Endothelial cell of umbilical vein (primary cell): ENCODE measurements at regions not wholly inside any gene's neighbourhood (a gene's known extent, or its start where the extent isn't known, plus 50 kb on each side); places are given as distances from the start of the nearest gene placed in this dataset.

Source experiments
- BruUV-seq: library from RNA; stranded (reverse); fragments of 400-500 nt; replicated peaks from 2 replicates; lab custom pipeline; 2021; lab: Mats Ljungman, UMichigan
- CTCF ChIA-PET: fragments of 300-600, 350-600 bp; sonication (Branson Sonifier 250); formaldehyde crosslinking; loops from one replicate; lab custom pipeline; 2021; ENCODE audit warnings: antibody characterized with exemption, inconsistent platforms; lab: Charles Lee
- POLR2A ChIA-PET: fragments of 300-600, 350-600 bp; sonication (Branson Sonifier 250); formaldehyde crosslinking; loops from one replicate; lab custom pipeline; 2021; ENCODE audit warnings: antibody characterized with exemption, inconsistent platforms; lab: Charles Lee
- DNase-seq: peaks from one replicate; pipeline ENCODE4 v3.0.0-alpha.2; 2011; ENCODE audit warnings: low read depth, low spot score
- FAIRE-seq: peaks from 2 replicates; lab custom pipeline; 2011; peaks lifted over from hg19 to GRCh38; lab: Jason Lieb, UNC
- H2AFZ ChIP-seq: 2 replicates; pipeline ENCODE4 v1.6.0; 2012; ENCODE audit warnings: low read depth, low read length, control low read depth, inconsistent platforms
- H3K27ac ChIP-seq: 2 replicates; pipeline ENCODE4 v1.5.1; 2011; ENCODE audit warnings: low read depth, mild to moderate bottlenecking, control low read depth, low read length, moderate library complexity; ENCODE audit not compliant: insufficient read depth
- H3K27me3 ChIP-seq, 2 experiments: 2 replicates each; pipeline versions ENCODE4 v1.6.0 to v1.6.1; 2011; ENCODE audit warnings: low read length in 2 of 2, mixed read lengths in 1 of 2; ENCODE audit not compliant: control insufficient read depth in 2 of 2, insufficient read depth in 2 of 2
- H3K36me3 ChIP-seq, 2 experiments: 2 replicates in 1 of 2; 3 replicates in 1 of 2; pipeline ENCODE4 v1.5.1; 2011; ENCODE audit warnings: low read length in 2 of 2, mild to moderate bottlenecking in 1 of 2, moderate library complexity in 1 of 2; ENCODE audit not compliant: control insufficient read depth in 2 of 2, insufficient read depth in 2 of 2; ENCODE audit errors: extremely low read depth in 1 of 2
- H3K4me1 ChIP-seq: 3 replicates; pipeline ENCODE4 v1.5.1; 2011; ENCODE audit warnings: mild to moderate bottlenecking, low read length; ENCODE audit not compliant: control insufficient read depth, insufficient read depth; ENCODE audit errors: extremely low read depth
- H3K4me2 ChIP-seq: 2 replicates; pipeline ENCODE4 v1.6.1; 2011; ENCODE audit warnings: low read length, control low read depth, mixed read lengths; ENCODE audit not compliant: insufficient read depth
- H3K4me3 ChIP-seq, 3 experiments: fragments of 200-600 bp in 1 of 3; sonication (generic), shearing (Covaris generic) in 1 of 3; replicated peaks in 1 of 3; 2 replicates each; pipeline ENCODE4 v1.5.1; 2011 to 2016; ENCODE audit warnings: control low read depth in 3 of 3, low read length in 3 of 3, mild to moderate bottlenecking in 2 of 3, inconsistent platforms in 1 of 3, low read depth in 1 of 3, moderate library complexity in 1 of 3; ENCODE audit not compliant: insufficient read depth in 1 of 3
- H3K79me2 ChIP-seq: 2 replicates; pipeline ENCODE4 v1.6.0; 2012; ENCODE audit warnings: low read length, inconsistent platforms; ENCODE audit not compliant: control insufficient read depth, insufficient read depth
- H3K9ac ChIP-seq: replicated peaks from 2 replicates; pipeline ENCODE3; 2011; ENCODE audit warnings: low read length, control low read depth; ENCODE audit not compliant: insufficient read depth; ENCODE audit errors: extremely low read depth
- H3K9me1 ChIP-seq: replicated peaks from 3 replicates; pipeline ENCODE4 v1.6.0; 2011; ENCODE audit warnings: mild to moderate bottlenecking, low read length; ENCODE audit not compliant: control insufficient read depth, insufficient read depth; ENCODE audit errors: extremely low read depth
- H3K9me3 ChIP-seq: replicated peaks from 2 replicates; pipeline ENCODE4 v1.5.1; 2012; ENCODE audit warnings: low read length, inconsistent platforms; ENCODE audit not compliant: control insufficient read depth, insufficient read depth
- H4K20me1 ChIP-seq: replicated peaks from 2 replicates; pipeline ENCODE3; 2011; ENCODE audit warnings: mild to moderate bottlenecking, low read length; ENCODE audit not compliant: control insufficient read depth, insufficient read depth; ENCODE audit errors: extremely low read depth
- CTCF ChIP-seq, 2 donors: IDR thresholded peaks; 1 replicate in 1 of 2; 2 replicates in 1 of 2; pipeline ENCODE4 v1.5.1; 2011; ENCODE audit warnings: low read length in 2 of 2, mild to moderate bottlenecking in 2 of 2, moderate library complexity in 2 of 2, control low read depth in 1 of 2, inconsistent platforms in 1 of 2, low read depth in 1 of 2; ENCODE audit not compliant: insufficient read depth in 1 of 2; ENCODE audit errors: extremely low read depth in 1 of 2
- EZH2 ChIP-seq: IDR thresholded peaks from 2 replicates; pipeline ENCODE4 v1.6.1; 2012; ENCODE audit warnings: borderline replicate concordance, low read depth, mild to moderate bottlenecking, moderate library complexity, low read length, inconsistent platforms; ENCODE audit not compliant: severe bottlenecking
- FOS ChIP-seq: IDR thresholded peaks from 2 replicates; pipeline ENCODE4 v1.6.1; 2011; ENCODE audit warnings: mild to moderate bottlenecking, low read length, moderate library complexity, borderline replicate concordance; ENCODE audit not compliant: insufficient read depth
- GATA2 ChIP-seq: IDR thresholded peaks from 2 replicates; pipeline ENCODE4 v1.7.0; 2011; ENCODE audit warnings: low read depth, mild to moderate bottlenecking, moderate library complexity, mixed read lengths, low read length; ENCODE audit not compliant: insufficient read length, insufficient read depth
- JUN ChIP-seq: IDR thresholded peaks from 2 replicates; pipeline ENCODE4 v1.6.1; 2011; ENCODE audit warnings: borderline replicate concordance, low read depth; ENCODE audit not compliant: insufficient read length, insufficient read depth
- MYC ChIP-seq: IDR thresholded peaks from one replicate; pipeline ENCODE4 v1.6.1; 2011; ENCODE audit warnings: mild to moderate bottlenecking, low read depth, low read length
- POLR2A ChIP-seq: IDR thresholded peaks from 2 replicates; pipeline ENCODE4 v1.6.1; 2012; ENCODE audit warnings: low read depth, mild to moderate bottlenecking, control low read depth, low read length
- POLR2AphosphoS5 ChIP-seq: IDR thresholded peaks from 2 replicates; pipeline ENCODE4 v1.6.1; 2012; ENCODE audit warnings: low read depth, mild to moderate bottlenecking, control low read depth, low read length, moderate library complexity; ENCODE audit not compliant: insufficient read depth
- dilution Hi-C: fragments of 300-500 bp; cut with MboI; formaldehyde crosslinking; loops from one replicate; pipeline ENCODE4 v1.15.0; 2019; ENCODE audit warnings: low sequenced_read_pairs; ENCODE audit not compliant: extremely low pct_ligation_motif_present
- intact Hi-C: fragments of 100-400 bp; cut with micrococcal nuclease; formaldehyde crosslinking; loops from one replicate; pipeline ENCODE4 v1.10.0; 2022
- TF ChIP-seq, protein P1 (sequence below): IDR thresholded peaks from 2 replicates; pipeline ENCODE4 v1.6.1; 2011; ENCODE audit not compliant: insufficient read depth, insufficient read length

DNA sequence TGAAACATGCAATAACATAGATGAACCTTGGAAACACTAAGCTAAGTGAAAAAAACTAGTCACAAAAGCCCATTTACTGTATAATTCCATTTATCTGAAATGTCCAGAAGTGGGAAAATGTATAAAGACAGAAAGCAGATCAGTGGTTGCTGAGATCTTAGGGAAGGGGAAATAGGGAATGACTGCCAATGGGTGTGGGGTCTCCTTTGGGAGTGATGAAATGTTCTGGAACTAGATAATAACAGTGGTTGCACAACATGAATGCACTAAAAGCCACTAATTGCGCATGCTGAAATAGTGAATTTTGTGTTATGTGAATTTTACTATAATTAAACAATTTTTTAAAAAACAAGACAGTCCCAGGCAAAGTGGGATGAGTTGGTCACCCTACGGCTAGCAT, 472.8 kb downstream of the CCDC171 start:
- Histone ChIP-seq H2AFZ (no peak overlapping the region), H3K9ac (no peak overlapping the region), H3K4me3 (no peak overlapping the region), H3K4me1 (peaks cover under 1% of the 10 kb centered on the region), H3K4me2 (no peak overlapping the region), H3K36me3 (no peaks in the 10 kb centered on the region), H3K27me3 (no peaks in the 10 kb centered on the region), H3K9me3 (no peaks in the 10 kb centered on the region), H4K20me1 (no peaks in the 10 kb centered on the region), H3K79me2 (no peaks in the 10 kb centered on the region), H3K9me1 (no peaks in the 10 kb centered on the region), H3K27ac (no peak overlapping the region)
- no peak for FAIRE-seq
- no peak for DNase-seq
- intact Hi-C loops (no loop called here), dilution Hi-C loops (no loop called here)
- TF ChIP-seq GATA2 (no peak), JUN (no peak), POLR2AphosphoS5 (no peak), CTCF (IDR thresholded peaks at IDR 0.05; ENCODE audit: extremely low read depth in 1 of 2, insufficient read depth in 1 of 2, low read depth in 1 of 2, low read length in 2 of 2) (no peak), POLR2A (no peak), EZH2 (no peak), MYC (no peak), FOS (no peak)
- TF ChIP-seq, protein P1, sequence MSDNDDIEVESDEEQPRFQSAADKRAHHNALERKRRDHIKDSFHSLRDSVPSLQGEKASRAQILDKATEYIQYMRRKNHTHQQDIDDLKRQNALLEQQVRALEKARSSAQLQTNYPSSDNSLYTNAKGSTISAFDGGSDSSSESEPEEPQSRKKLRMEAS = no peak
- ChIA-PET CTCF (no interaction called here), POLR2A (no interaction called here)
- no TSS peak for BruUV-seq
